GM12891 (cell line): ENCODE measurements at regions not wholly inside any gene's neighbourhood (a gene's known extent, or its start where the extent isn't known, plus 50 kb on each side); places are given as distances from the start of the nearest gene placed in this dataset.

Experiments
- POLR2A ChIP-seq: IDR thresholded peaks from 2 replicates; pipeline ENCODE4 v1.6.1; 2011; ENCODE audit warnings: low read depth, low read length, control low read depth
- POLR2AphosphoS5 ChIP-seq: IDR thresholded peaks from 2 replicates; pipeline ENCODE4 v1.6.1; 2011; ENCODE audit warnings: low read depth, low read length, control low read depth
- POU2F2 ChIP-seq: IDR thresholded peaks from 2 replicates; pipeline ENCODE4 v1.6.1; 2011; ENCODE audit warnings: low read depth, mild to moderate bottlenecking, control low read depth, low read length, moderate library complexity
- SPI1 ChIP-seq: IDR thresholded peaks from 2 replicates; pipeline ENCODE4 v1.6.1; 2011; ENCODE audit warnings: low read depth, low read length, control low read depth
- TAF1 ChIP-seq: IDR thresholded peaks from 2 replicates; pipeline ENCODE4 v1.6.1; 2011; ENCODE audit warnings: low read depth, low read length, control low read depth

GRCh38 chr4:106694232-106694631 is 325.7 kb upstream of the GIMD1 start:
- no peak for TF ChIP-seq POLR2A
- no peak for TF ChIP-seq POLR2AphosphoS5
- TF ChIP-seq SPI1 = no peak
- TF ChIP-seq TAF1 = no peak
- no peak for TF ChIP-seq POU2F2
